ENCODE measurements at regions not wholly inside any gene's neighbourhood (a gene's known extent, or its start where the extent isn't known, plus 50 kb on each side); places are given as distances from the start of the nearest gene placed in this dataset.
"Not testable (repeated sequence)": the region's sequence is repeated elsewhere in the genome, so short reads cannot be mapped to it uniquely, and the experiment has no call there.

GRCh38 chr13:65677906-65678305 lies 1552.2 kb downstream of the PCDH9 start:
- no peaks in the 10 kb centered on the region for H4K20me1 ChIP-seq (ENCODE audit: insufficient read depth, low read length)
- no peak overlapping the region for H2AFZ ChIP-seq (ENCODE audit: low read length)
- no peak for TF ChIP-seq EZH2 (optimal IDR thresholded peaks at IDR 0.05; ENCODE audit: low read depth, low read length)
- TF ChIP-seq, protein P1, sequence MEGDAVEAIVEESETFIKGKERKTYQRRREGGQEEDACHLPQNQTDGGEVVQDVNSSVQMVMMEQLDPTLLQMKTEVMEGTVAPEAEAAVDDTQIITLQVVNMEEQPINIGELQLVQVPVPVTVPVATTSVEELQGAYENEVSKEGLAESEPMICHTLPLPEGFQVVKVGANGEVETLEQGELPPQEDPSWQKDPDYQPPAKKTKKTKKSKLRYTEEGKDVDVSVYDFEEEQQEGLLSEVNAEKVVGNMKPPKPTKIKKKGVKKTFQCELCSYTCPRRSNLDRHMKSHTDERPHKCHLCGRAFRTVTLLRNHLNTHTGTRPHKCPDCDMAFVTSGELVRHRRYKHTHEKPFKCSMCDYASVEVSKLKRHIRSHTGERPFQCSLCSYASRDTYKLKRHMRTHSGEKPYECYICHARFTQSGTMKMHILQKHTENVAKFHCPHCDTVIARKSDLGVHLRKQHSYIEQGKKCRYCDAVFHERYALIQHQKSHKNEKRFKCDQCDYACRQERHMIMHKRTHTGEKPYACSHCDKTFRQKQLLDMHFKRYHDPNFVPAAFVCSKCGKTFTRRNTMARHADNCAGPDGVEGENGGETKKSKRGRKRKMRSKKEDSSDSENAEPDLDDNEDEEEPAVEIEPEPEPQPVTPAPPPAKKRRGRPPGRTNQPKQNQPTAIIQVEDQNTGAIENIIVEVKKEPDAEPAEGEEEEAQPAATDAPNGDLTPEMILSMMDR (IDR thresholded peaks at IDR 0.05; ENCODE audit: low read length): no peak
- no peak for TF ChIP-seq EZH2phosphoT487 (IDR thresholded peaks at IDR 0.05; ENCODE audit: low read length)
- H3K9me3 ChIP-seq (replicated peaks; ENCODE audit: insufficient read depth, low read length): no peaks in the 10 kb centered on the region
- H3K9me2 ChIP-seq (replicated peaks; ENCODE audit: insufficient read depth, low read length): no peaks in the 10 kb centered on the region
- no peak for DNase-seq
- H3K9ac ChIP-seq (ENCODE audit: low read length): no peak overlapping the region
- H3K36me3 ChIP-seq (replicated peaks; ENCODE audit: insufficient read depth, low read length): no peaks in the 10 kb centered on the region
- H3K4me3 ChIP-seq (ENCODE audit: low read length): no peak overlapping the region
- no peak overlapping the region for H3K4me2 ChIP-seq (ENCODE audit: low read depth, low read length)
- no peaks in the 10 kb centered on the region for H3K27me3 ChIP-seq (replicated peaks; ENCODE audit: insufficient read depth, low read length)
- H3F3A ChIP-seq (ENCODE audit: insufficient read depth, low read length): no peaks in the 10 kb centered on the region
- no peak overlapping the region for H3K27ac ChIP-seq (ENCODE audit: low read length)
- no peaks in the 10 kb centered on the region for H3K4me1 ChIP-seq (ENCODE audit: low read length)
- H3K79me2 ChIP-seq (ENCODE audit: low read length): no peaks in the 10 kb centered on the region

- not testable (repeated sequence) for H2AFZ ChIP-seq (ENCODE audit: low read length); H3F3A ChIP-seq (ENCODE audit: insufficient read depth, low read length); H3K9ac ChIP-seq (ENCODE audit: low read length); H3K4me1 ChIP-seq (ENCODE audit: low read length); H3K79me2 ChIP-seq (ENCODE audit: low read length); DNase-seq; H3K36me3 ChIP-seq (replicated peaks; ENCODE audit: insufficient read depth, low read length); H3K9me3 ChIP-seq (replicated peaks; ENCODE audit: insufficient read depth, low read length); H3K4me2 ChIP-seq (ENCODE audit: low read depth, low read length); H3K9me2 ChIP-seq (replicated peaks; ENCODE audit: insufficient read depth, low read length); H3K27me3 ChIP-seq (replicated peaks; ENCODE audit: insufficient read depth, low read length); H3K4me3 ChIP-seq (ENCODE audit: low read length); H4K20me1 ChIP-seq (ENCODE audit: insufficient read depth, low read length); H3K27ac ChIP-seq (ENCODE audit: low read length)
These were observed 1554.8 kb downstream of the PCDH9 start for GRCh38 chr13:65675383-65675782.

GRCh38 chr13:65670014-65670625 lies 1560.0 kb downstream of the PCDH9 start:
- Histone ChIP-seq H3K9me3 (replicated peaks; ENCODE audit: insufficient read depth, low read length) (no peaks in the 10 kb centered on the region), H3K4me1 (ENCODE audit: low read length) (no peaks in the 10 kb centered on the region)

DNA sequence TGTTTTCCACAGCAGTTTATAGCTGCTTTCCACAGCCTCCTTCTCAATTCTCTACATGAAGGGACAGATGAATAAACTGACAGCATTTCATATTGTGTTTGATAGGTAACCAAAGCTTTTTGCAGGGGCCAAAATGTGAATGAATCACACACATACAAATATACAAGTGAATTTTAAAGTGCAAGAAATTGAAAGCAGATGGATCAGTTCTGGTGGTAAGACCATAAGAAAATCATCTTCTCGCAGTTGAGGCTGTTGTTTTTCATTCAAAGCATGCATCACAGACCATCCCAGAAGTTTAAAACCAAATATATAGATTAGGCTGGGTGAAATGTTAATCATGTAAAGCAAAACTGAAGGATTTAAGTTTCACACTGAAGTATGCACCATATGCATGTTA lies 1569.4 kb downstream of the PCDH9 start:
- Histone ChIP-seq H3K4me1 (ENCODE audit: low read length) (no peaks in the 10 kb centered on the region), H3K4me2 (ENCODE audit: low read depth, low read length) (no peak overlapping the region), H3F3A (ENCODE audit: insufficient read depth, low read length) (no peaks in the 10 kb centered on the region), H2AFZ (ENCODE audit: low read length) (no peak overlapping the region), H3K27ac (ENCODE audit: low read length) (no peak overlapping the region), H3K79me2 (ENCODE audit: low read length) (no peaks in the 10 kb centered on the region), H4K20me1 (ENCODE audit: insufficient read depth, low read length) (no peaks in the 10 kb centered on the region), H3K36me3 (replicated peaks; ENCODE audit: insufficient read depth, low read length) (no peaks in the 10 kb centered on the region), H3K9me3 (replicated peaks; ENCODE audit: insufficient read depth, low read length) (no peaks in the 10 kb centered on the region), H3K9ac (ENCODE audit: low read length) (no peak overlapping the region), H3K27me3 (replicated peaks; ENCODE audit: insufficient read depth, low read length) (no peaks in the 10 kb centered on the region), H3K9me2 (replicated peaks; ENCODE audit: insufficient read depth, low read length) (no peaks in the 10 kb centered on the region), H3K4me3 (ENCODE audit: low read length) (no peak overlapping the region)
- DNase-seq: no peak
- TF ChIP-seq EZH2phosphoT487 (IDR thresholded peaks at IDR 0.05; ENCODE audit: low read length) (no peak), EZH2 (optimal IDR thresholded peaks at IDR 0.05; ENCODE audit: low read depth, low read length) (no peak)
- TF ChIP-seq, protein P1 (IDR thresholded peaks at IDR 0.05; ENCODE audit: low read length): no peak

More at GRCh38 chr13:65670014-65670625, 1560.0 kb downstream of the PCDH9 start:
- Histone ChIP-seq H3K79me2 (ENCODE audit: low read length) (no peaks in the 10 kb centered on the region), H4K20me1 (ENCODE audit: insufficient read depth, low read length) (no peaks in the 10 kb centered on the region), H3K4me2 (ENCODE audit: low read depth, low read length) (no peak overlapping the region), H3K36me3 (replicated peaks; ENCODE audit: insufficient read depth, low read length) (no peaks in the 10 kb centered on the region), H3K27ac (ENCODE audit: low read length) (no peak overlapping the region), H3K9ac (ENCODE audit: low read length) (no peak overlapping the region), H3K9me2 (replicated peaks; ENCODE audit: insufficient read depth, low read length) (no peaks in the 10 kb centered on the region), H3K4me3 (ENCODE audit: low read length) (no peak overlapping the region), H3F3A (ENCODE audit: insufficient read depth, low read length) (no peaks in the 10 kb centered on the region), H3K27me3 (replicated peaks; ENCODE audit: insufficient read depth, low read length) (no peaks in the 10 kb centered on the region), H2AFZ (ENCODE audit: low read length) (no peak overlapping the region)
- DNase-seq: no peak
- TF ChIP-seq EZH2 (optimal IDR thresholded peaks at IDR 0.05; ENCODE audit: low read depth, low read length) (no peak), EZH2phosphoT487 (IDR thresholded peaks at IDR 0.05; ENCODE audit: low read length) (no peak)
- TF ChIP-seq, protein P1 (IDR thresholded peaks at IDR 0.05; ENCODE audit: low read length): no peak

Measured in MM.1S (cell line).